ENCODE measurements at regions not wholly inside any gene's neighbourhood (a gene's known extent, or its start where the extent isn't known, plus 50 kb on each side); places are given as distances from the start of the nearest gene placed in this dataset.

GRCh38 chr2:407630-408029 lies 119.7 kb upstream of the ALKAL2 start:
- no peak for TF ChIP-seq CTCF (conservative IDR thresholded peaks at IDR 0.05 in 1 of 2, IDR thresholded peaks at IDR 0.05 in 1 of 2; ENCODE audit: low read depth in 1 of 2, low read length in 2 of 2)
- no peak for TF ChIP-seq EZH2 (IDR thresholded peaks at IDR 0.05; ENCODE audit: low read length, missing control alignments)
